K562 (cell line): ENCODE measurements at regions not wholly inside any gene's neighbourhood (a gene's known extent, or its start where the extent isn't known, plus 50 kb on each side); places are given as distances from the start of the nearest gene placed in this dataset.

ENCODE experiments used
- CBFA2T2 ChIP-seq: fragments of 450-650 bp; conservative IDR thresholded peaks from 2 replicates; pipeline ENCODE4 v1.6.1; 2017; ENCODE audit warnings: mild to moderate bottlenecking
- CBFA2T3 ChIP-seq: fragments of 450-650 bp; IDR thresholded peaks from 2 replicates; pipeline ENCODE4 v1.6.1; 2017
- CCNT2 ChIP-seq: IDR thresholded peaks from 2 replicates; pipeline ENCODE4 v1.6.1; 2011; ENCODE audit warnings: borderline replicate concordance, low read depth, mild to moderate bottlenecking, moderate library complexity, mixed read lengths, low read length; ENCODE audit not compliant: insufficient read length; ENCODE audit errors: extremely low read depth
- ESRRA ChIP-seq: fragments of 450-650 bp; IDR thresholded peaks from 2 replicates; pipeline ENCODE4 v1.6.1; 2014; ENCODE audit warnings: low read depth, mild to moderate bottlenecking, moderate library complexity, borderline replicate concordance
- HDAC2 ChIP-seq: fragments of 450-650 bp; IDR thresholded peaks from 2 replicates; pipeline ENCODE4 v1.6.1; 2016; ENCODE audit warnings: mild to moderate bottlenecking
- HMGXB4 ChIP-seq: sonication (generic); formaldehyde crosslinking; IDR thresholded peaks from 2 replicates; pipeline ENCODE4 v1.8.1; 2023; ENCODE audit warnings: mild to moderate bottlenecking, missing genetic modification reagents
- KDM1A ChIP-seq, 2 experiments: fragments of 450-650 bp; IDR thresholded peaks; 2 replicates each; pipeline ENCODE4 v1.6.1; 2016; ENCODE audit warnings: mild to moderate bottlenecking in 2 of 2
- MAZ ChIP-seq, 2 experiments: fragments of 450-650 bp in 1 of 2; sonication (generic) in 1 of 2; formaldehyde crosslinking; IDR thresholded peaks in 1 of 2; conservative IDR thresholded peaks in 1 of 2; 2 replicates each; pipeline versions ENCODE4 v1.4.0 to v1.5.0; 2020; ENCODE audit warnings: mild to moderate bottlenecking in 1 of 2, missing genetic modification reagents in 1 of 2
- MEIS2 ChIP-seq: fragments of 450-650 bp; IDR thresholded peaks from 2 replicates; pipeline ENCODE4 v1.6.1; 2014; ENCODE audit warnings: mild to moderate bottlenecking; ENCODE audit not compliant: partially characterized antibody
- POLR2AphosphoS5 ChIP-seq: IDR thresholded peaks from 2 replicates; pipeline ENCODE4 v1.6.1; 2011; ENCODE audit warnings: mild to moderate bottlenecking, low read depth, low read length, moderate library complexity; ENCODE audit not compliant: control insufficient read depth, insufficient read depth
- POLR2G ChIP-seq: fragments of 200-400 bp; formaldehyde crosslinking; IDR thresholded peaks from 2 replicates; pipeline ENCODE4 v1.6.1; 2017; ENCODE audit warnings: low read depth, mild to moderate bottlenecking, antibody characterized with exemption, low read length, moderate library complexity
- SIX5 ChIP-seq, 2 experiments: IDR thresholded peaks; 2 replicates each; pipeline ENCODE4 v1.6.1; 2011; ENCODE audit warnings: low read length in 2 of 2, borderline replicate concordance in 1 of 2, low read depth in 1 of 2, mild to moderate bottlenecking in 1 of 2, moderate library complexity in 1 of 2; ENCODE audit not compliant: insufficient read depth in 1 of 2
- SMARCA4 ChIP-seq: fragments of 450-650 bp; IDR thresholded peaks from 2 replicates; pipeline ENCODE4 v1.6.1; 2016
- TRIM24 ChIP-seq, 2 experiments: fragments of 450-650 bp; IDR thresholded peaks; 2 replicates each; pipeline ENCODE4 v1.6.1; 2016
- ZBTB49 ChIP-seq: sonication (generic); formaldehyde crosslinking; IDR thresholded peaks from 2 replicates; pipeline ENCODE4 v1.8.0; 2022; ENCODE audit warnings: missing genetic modification reagents, mild to moderate bottlenecking, borderline replicate concordance
- ZNF277 ChIP-seq: fragments of 250-450 bp; sonication (Bioruptor Pico); IDR thresholded peaks from 2 replicates; pipeline ENCODE4 v1.8.0; 2022; ENCODE audit warnings: inconsistent platforms, mild to moderate bottlenecking, moderate library complexity, borderline replicate concordance
- ZNF780A ChIP-seq: fragments of 250-450 bp; sonication (Bioruptor Pico); IDR thresholded peaks from 2 replicates; pipeline ENCODE4 v1.5.0; 2021; ENCODE audit warnings: mild to moderate bottlenecking
- ZSCAN29 ChIP-seq: fragments of 450-650 bp; IDR thresholded peaks from 2 replicates; pipeline ENCODE4 v1.6.1; 2017

- no peak for TF ChIP-seq ZBTB49 (CRISPR knock-in tag)
- no peak for TF ChIP-seq ZSCAN29
- TF ChIP-seq CCNT2: no peak
- no peak for TF ChIP-seq HMGXB4 (CRISPR knock-in tag)
- peak; percentile 27 to 64; a peak in 2 of 4 replicates for TF ChIP-seq KDM1A (IDR thresholded peaks at IDR 0.05)
- peak; percentile 89 for TF ChIP-seq CBFA2T3
- peak; percentile 97 for TF ChIP-seq ESRRA
- TF ChIP-seq SIX5 (IDR thresholded peaks at IDR 0.05; ENCODE audit: borderline replicate concordance in 1 of 2, insufficient read depth in 1 of 2, low read depth in 1 of 2, low read length in 2 of 2): no peak
- TF ChIP-seq TRIM24 (IDR thresholded peaks at IDR 0.05): peak; percentile 22 to 58; a peak in 2 of 4 replicates
- TF ChIP-seq POLR2G: no peak
- TF ChIP-seq CBFA2T2: peak; percentile 77
- TF ChIP-seq MEIS2: peak; percentile 59
- TF ChIP-seq MAZ (CRISPR knock-in tag; conservative IDR thresholded peaks at IDR 0.05 in 1 of 2, IDR thresholded peaks at IDR 0.05 in 1 of 2): 0 out of 4 replicates have a peak, but pooled peaks of 1 of the 2 experiments have one; percentile 14
- 0 out of 2 replicates have a peak, but pooled peaks have one; percentile 32 for TF ChIP-seq HDAC2
- TF ChIP-seq POLR2AphosphoS5: peak; percentile 78; the same call in 1 of the 2 replicates
- peak; percentile 69 for TF ChIP-seq SMARCA4
- TF ChIP-seq ZNF277 (CRISPR knock-in tag): no peak
- TF ChIP-seq ZNF780A (CRISPR knock-in tag): no peak
Measured at GRCh38 chr6:155660251-155660977, 204.8 kb upstream of the NOX3 start (continued).
